Cardiac fibroblast (primary cell): ENCODE measurements at regions not wholly inside any gene's neighbourhood (a gene's known extent, or its start where the extent isn't known, plus 50 kb on each side); places are given as distances from the start of the nearest gene placed in this dataset.

Experiments
- DNase-seq, 2 donors: peaks; one replicate each; pipeline versions ENCODE4 v3.0.0 to v3.0.0-alpha.2; 2010; ENCODE audit warnings: low read depth in 2 of 2
- H3K4me3 ChIP-seq, 2 donors: replicated peaks in 1 of 2; 1 replicate in 1 of 2; 2 replicates in 1 of 2; pipeline ENCODE4 v1.5.1; 2011; ENCODE audit warnings: low read depth in 2 of 2, low read length in 2 of 2, mild to moderate bottlenecking in 2 of 2, moderate library complexity in 1 of 2
- TF ChIP-seq, protein P1 (sequence below): IDR thresholded peaks from one replicate; pipeline ENCODE4 v1.5.1; 2011; ENCODE audit warnings: low read depth, mild to moderate bottlenecking, low read length, inconsistent platforms

DNA sequence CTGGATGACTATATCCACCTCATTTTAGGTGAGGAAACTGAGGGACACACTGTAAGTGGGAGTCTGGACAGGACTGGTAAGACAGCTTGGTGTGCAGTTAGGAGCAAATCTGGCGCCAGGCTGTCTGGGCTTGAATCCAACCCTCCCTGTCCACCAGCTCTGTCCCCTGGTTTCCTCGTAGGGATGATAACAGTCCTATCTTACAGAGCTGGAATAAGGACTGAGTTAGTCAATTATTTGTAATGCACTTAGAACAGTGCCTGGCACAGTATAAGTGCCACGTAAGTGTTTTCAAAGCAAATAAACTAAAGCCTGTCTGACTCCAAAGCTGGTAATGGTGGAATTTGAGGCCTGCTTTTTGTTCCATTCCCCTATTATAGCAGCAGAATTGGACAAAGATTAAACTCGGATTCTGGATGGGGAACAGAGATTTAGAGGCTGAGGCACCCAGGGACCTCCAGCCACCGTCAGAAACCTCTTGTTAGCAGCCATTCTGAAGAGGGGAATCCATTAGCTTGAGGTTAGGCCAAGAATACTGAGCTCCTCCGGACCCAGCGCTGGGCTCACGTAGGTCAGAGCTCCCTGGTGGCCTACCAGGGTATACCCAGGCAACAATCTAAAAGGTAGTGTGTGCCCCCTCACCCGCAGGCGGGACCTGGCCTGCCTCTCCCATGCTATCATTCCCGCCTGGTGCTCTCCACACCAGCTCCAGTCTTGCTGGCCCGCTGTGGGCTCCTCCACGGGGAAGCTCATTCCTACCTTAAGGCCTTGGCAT, 102.1 kb downstream of the UCHL1 start:
- DNase-seq = no peak
- TF ChIP-seq, protein P1, sequence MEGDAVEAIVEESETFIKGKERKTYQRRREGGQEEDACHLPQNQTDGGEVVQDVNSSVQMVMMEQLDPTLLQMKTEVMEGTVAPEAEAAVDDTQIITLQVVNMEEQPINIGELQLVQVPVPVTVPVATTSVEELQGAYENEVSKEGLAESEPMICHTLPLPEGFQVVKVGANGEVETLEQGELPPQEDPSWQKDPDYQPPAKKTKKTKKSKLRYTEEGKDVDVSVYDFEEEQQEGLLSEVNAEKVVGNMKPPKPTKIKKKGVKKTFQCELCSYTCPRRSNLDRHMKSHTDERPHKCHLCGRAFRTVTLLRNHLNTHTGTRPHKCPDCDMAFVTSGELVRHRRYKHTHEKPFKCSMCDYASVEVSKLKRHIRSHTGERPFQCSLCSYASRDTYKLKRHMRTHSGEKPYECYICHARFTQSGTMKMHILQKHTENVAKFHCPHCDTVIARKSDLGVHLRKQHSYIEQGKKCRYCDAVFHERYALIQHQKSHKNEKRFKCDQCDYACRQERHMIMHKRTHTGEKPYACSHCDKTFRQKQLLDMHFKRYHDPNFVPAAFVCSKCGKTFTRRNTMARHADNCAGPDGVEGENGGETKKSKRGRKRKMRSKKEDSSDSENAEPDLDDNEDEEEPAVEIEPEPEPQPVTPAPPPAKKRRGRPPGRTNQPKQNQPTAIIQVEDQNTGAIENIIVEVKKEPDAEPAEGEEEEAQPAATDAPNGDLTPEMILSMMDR = no peak
- H3K4me3 ChIP-seq = no peak overlapping the region

DNA sequence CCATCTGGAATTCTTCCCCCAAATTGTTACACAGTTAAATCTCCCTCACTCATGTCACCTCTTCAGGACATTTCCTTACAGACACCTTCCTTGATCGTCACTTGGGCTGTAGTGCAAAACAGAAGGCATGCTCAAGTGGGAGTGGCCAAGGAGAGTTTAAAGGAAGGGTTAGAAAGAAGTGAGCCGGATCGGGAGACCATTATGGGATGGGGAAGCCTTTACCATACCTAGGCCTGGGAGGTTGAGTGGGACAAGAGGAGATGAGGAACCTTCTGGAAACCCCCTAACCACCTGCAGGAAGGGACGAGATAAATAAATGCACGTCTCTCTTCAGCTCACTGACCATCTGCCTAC, 102.7 kb downstream of the UCHL1 start:
- no peak for DNase-seq
- no peak overlapping the region for H3K4me3 ChIP-seq
- TF ChIP-seq, protein P1 = no peak

GRCh38 chr4:41359836-41360213, 103.1 kb downstream of the UCHL1 start:
- TF ChIP-seq, protein P1 = no peak
- no peak for DNase-seq
- H3K4me3 ChIP-seq = peak overlapping the region; percentile 48 to 55

- peak overlapping the region; percentile 55 to 71 for H3K4me3 ChIP-seq
- TF ChIP-seq, protein P1 = no peak
- DNase-seq = peak; percentile 21 to 50
These were observed 103.6 kb downstream of the UCHL1 start for GRCh38 chr4:41360214-41360920.

- TF ChIP-seq, protein P1 = no peak
- DNase-seq = peak in 1 of 2 donors; percentile 21
- H3K4me3 ChIP-seq = peak overlapping the region; percentile 55 to 71
These were observed 104.4 kb downstream of the UCHL1 start for GRCh38 chr4:41360921-41361793.

DNA sequence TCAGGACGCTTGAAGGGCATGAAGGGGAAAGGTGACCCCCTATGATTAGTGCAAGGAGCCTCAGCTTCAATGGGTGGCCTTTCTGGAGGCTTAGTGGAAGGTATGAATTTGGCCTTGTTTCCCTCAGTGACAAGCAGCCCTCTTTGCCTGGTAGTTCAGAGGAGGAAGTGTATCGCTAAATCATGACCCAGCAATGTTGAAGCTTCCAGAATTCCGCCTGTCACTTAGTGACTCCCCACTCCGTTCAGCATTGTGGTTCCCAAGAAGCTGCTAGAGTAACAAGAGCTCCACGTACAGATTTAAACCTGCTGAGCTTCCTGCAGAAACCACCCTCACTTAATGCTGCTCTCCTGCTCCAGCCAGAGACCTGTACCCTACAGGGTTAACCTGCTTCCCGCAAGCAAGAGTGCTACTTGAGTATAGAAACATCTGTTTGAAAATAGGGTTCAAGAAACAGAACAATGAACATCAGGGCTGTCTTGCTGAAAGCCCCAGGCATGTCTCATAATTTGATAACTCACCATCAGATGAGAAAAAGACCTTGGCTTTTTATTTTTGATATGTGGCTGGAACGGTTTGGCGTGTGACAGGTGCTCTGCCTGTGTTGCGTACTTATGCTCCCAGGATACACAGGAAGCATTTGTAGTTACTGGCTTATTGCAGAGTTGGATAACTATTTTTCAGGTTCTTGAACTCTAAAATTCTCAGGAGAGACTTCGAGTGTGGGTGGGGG, 105.2 kb downstream of the UCHL1 start:
- TF ChIP-seq, protein P1 = no peak
- no peak for DNase-seq
- peak overlapping the region in 1 of 2 donors; percentile 71 for H3K4me3 ChIP-seq
